KOPT-K1 (cell line): ENCODE measurements at regions not wholly inside any gene's neighbourhood (a gene's known extent, or its start where the extent isn't known, plus 50 kb on each side); places are given as distances from the start of the nearest gene placed in this dataset.

Experiments
- H3K27ac ChIP-seq: fragments of 200-600 bp; sonication (generic); 2 replicates; pipeline ENCODE4 v1.5.1; 2016; ENCODE audit warnings: antibody characterized with exemption, mild to moderate bottlenecking, low read depth, low read length; ENCODE audit not compliant: poor library complexity, severe bottlenecking
- H3K36me3 ChIP-seq: fragments of 200-600 bp; sonication (generic); 2 replicates; pipeline ENCODE4 v1.5.1; 2017; ENCODE audit warnings: antibody characterized with exemption, mild to moderate bottlenecking, low read length, moderate library complexity; ENCODE audit not compliant: insufficient read depth
- H3K9me3 ChIP-seq: fragments of 200-600 bp; sonication (generic); 2 replicates; pipeline ENCODE4 v1.5.1; 2017; ENCODE audit warnings: antibody characterized with exemption, low read length, mild to moderate bottlenecking; ENCODE audit not compliant: insufficient read depth, poor library complexity, severe bottlenecking

DNA sequence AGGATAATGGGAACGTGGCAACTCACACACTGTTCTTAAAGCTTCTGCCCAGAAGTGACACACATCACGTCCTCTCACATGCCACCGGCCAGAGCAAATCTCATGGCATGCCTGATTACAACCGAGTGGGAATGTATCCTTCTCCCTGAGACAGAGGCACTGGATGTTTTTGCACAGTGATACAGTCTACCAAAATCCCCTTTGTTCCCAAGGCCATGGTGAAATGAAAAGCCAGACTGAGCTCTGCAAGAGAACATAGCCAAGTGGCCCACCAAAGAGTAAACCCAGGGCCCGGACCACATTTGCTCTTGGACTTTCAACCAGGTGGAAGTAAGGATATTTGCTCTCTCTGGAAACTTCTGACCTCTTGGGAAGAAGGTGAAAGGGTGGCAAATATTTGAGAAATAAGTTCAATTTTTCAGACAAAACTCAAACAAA lies 186.2 kb upstream of the STT3B start:
- no peak overlapping the region for H3K27ac ChIP-seq
- no peaks in the 10 kb centered on the region for H3K36me3 ChIP-seq
- H3K9me3 ChIP-seq = peaks cover 25% of the 10 kb centered on the region

DNA sequence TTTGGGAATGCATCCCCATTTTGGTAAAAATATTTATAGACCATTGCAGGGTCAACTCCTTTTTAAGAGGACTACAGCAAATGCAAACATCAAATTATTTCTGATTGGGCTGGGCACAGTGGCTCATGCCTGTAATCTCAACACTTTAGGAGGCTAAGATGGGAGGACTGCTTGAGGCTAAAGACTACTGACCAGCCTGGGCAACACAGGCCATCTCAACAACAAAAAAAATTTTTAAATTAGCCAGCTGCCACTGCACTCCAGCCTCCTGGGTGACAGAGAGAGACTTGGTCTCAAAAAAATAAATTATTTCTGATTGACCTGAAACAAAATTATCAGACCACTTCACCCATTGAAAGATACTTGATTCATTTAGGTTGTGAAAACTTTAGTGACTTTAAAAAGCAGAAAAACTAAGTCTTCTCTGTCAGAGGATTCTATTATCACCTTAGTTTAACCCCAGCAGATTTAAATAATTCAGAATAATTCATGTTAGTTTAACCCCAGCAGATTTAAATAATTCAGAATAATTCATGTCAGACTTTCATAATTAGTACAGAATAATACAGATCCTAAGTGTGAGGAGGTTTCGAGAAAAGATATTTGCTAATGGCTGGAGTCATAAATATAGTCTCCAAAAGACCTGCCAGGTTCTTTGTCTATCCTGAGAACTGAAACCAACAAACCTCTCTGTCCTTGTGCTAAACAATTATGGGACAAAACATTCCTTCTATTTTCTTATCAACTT lies 183.6 kb upstream of the STT3B start:
- Histone ChIP-seq H3K27ac (no peak overlapping the region), H3K36me3 (no peaks in the 10 kb centered on the region), H3K9me3 (peaks cover 19% of the 10 kb centered on the region)

DNA sequence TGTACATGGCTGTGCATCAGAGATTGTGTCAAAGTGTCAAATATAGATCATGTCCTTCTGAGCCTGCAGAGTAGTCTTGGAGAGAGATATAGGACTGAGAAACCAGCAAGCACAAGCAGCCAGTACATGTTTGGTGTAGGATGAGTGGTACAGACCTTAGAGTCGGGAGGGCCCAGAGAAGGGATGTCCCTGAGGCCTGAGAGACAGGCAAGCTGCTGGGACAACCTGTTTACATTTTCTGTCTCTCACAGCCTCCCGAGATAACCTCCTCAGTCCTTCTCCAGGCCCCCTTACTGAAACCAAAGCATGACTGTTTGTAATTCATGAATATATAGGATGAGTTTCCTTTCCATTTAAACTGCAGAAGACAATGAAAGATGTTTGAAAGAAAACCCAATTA lies 182.4 kb upstream of the STT3B start:
- peaks cover 11% of the 10 kb centered on the region for H3K9me3 ChIP-seq
- no peak overlapping the region for H3K27ac ChIP-seq
- H3K36me3 ChIP-seq = no peaks in the 10 kb centered on the region

DNA sequence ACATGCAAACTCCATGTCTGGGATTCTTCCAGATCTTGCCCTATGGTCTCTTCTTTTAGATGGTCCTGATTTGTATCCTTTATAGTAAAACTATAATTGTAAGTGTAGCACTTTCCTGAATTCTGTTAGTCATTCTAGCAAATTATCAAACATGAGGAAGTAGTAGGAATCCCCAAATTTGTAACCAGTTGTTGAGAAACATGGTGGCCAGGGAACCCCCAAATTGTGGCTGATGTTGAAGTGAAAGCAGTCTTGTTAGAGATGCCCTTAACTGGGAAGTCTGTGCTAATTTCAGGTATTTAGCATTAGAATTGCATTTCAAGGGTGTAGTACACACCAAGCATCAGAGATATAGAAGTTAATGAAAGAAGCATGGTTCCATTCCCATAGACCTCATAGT lies 180.4 kb upstream of the STT3B start:
- Histone ChIP-seq H3K36me3 (no peaks in the 10 kb centered on the region), H3K27ac (no peak overlapping the region), H3K9me3 (peaks cover 17% of the 10 kb centered on the region)

DNA sequence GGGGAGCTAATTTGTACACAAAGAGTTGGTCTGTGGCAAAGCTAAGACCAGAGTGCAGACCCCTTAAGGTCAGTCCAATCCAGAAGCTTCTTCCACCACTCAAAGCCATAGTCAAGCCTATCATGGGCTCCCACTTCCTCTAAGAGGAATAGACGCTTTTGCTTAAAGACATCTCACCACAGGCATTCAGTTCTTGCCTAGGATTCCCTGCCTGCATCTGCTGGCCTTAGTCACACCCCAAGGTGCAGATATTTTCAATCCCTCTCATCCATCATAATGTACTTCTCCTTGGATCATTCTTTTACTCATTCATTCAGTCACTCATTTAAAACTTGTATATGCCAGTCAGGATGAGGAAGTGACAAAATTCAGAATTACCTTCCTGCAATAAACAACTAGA lies 179.6 kb upstream of the STT3B start:
- H3K9me3 ChIP-seq = peaks cover 17% of the 10 kb centered on the region
- H3K36me3 ChIP-seq = no peaks in the 10 kb centered on the region
- no peak overlapping the region for H3K27ac ChIP-seq

DNA sequence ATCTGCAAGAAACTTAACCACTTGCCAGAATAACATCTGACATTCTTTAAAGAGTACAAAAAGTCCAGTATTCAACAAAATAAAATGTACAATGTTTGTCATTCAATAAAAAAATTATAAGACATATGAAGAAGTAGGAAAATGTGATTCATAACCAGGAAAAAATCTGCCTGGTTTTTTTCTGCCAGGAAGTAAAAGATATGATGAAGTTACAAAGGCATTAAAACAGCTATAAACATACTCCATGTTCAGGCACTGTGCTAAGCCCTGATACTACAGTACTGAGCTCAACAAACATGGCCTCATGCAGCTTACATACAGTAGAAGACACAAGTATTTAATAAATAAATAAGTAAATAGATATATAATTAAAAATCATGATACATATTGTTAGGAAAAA lies 178.4 kb upstream of the STT3B start:
- Histone ChIP-seq H3K27ac (no peak overlapping the region), H3K36me3 (no peaks in the 10 kb centered on the region)

DNA sequence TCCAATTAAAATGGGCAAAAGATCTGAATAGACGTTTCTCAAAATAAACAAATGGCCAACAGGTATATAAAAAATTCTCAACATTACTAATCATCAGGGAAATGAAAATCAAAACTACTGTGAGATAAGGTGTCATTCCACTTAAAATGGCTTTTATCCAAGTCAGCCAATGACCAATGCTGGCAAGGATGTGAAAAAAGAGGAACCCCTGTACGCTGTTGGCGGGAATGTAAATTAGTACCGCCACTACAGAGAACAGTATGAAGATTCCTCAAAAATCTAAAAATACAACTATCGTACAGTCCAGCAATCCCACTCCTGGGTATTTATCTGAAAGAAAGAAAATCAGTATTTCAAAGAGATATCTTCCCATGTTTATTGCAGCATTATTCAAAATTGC lies 176.9 kb upstream of the STT3B start:
- Histone ChIP-seq H3K9me3 (peaks cover 20% of the 10 kb centered on the region), H3K36me3 (no peaks in the 10 kb centered on the region), H3K27ac (no peak overlapping the region)

More for the DNA sequence above, 178.4 kb upstream of the STT3B start:
- peaks cover 20% of the 10 kb centered on the region for H3K9me3 ChIP-seq

DNA sequence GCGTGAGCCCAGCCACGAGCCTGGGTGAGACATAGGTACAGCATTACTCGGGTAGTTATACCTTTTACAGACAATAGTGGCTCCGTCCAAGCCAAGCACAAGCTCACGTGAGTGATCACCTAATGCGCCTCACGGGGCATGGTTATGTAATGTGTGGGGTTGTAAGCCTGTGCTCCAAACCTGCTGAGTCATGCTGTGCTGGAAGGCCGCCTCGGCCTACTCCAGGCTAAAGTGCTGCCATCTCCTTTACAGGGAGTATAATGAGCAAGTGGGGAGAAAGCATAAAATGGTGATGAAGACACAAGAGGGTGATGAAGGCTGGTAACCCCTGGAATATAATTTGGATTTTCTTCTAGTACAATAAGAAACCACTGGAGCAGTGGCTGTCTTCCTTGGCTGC lies 175.8 kb upstream of the STT3B start:
- H3K36me3 ChIP-seq = no peaks in the 10 kb centered on the region
- H3K9me3 ChIP-seq = peaks cover 20% of the 10 kb centered on the region
- H3K27ac ChIP-seq = no peak overlapping the region

DNA sequence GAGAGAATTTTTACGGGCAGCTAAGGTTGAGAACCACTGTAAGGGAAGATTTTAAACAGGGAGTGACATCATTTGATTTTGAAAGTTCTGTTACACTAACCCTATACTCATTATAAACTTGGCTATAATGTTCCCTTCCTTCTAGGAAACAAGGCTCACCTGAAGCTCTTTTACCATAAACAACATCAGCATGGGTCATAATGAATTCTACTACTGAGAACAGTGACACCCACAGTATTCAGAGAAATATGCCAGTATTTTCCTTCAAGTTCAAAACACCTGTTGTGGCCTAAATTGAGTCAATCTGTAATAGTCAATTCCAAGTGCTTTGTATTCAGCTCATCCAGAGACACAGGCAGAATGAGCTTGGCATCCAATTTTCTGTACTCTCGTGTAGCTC lies 175.3 kb upstream of the STT3B start:
- H3K9me3 ChIP-seq = peaks cover 20% of the 10 kb centered on the region
- H3K36me3 ChIP-seq = no peaks in the 10 kb centered on the region
- no peak overlapping the region for H3K27ac ChIP-seq

DNA sequence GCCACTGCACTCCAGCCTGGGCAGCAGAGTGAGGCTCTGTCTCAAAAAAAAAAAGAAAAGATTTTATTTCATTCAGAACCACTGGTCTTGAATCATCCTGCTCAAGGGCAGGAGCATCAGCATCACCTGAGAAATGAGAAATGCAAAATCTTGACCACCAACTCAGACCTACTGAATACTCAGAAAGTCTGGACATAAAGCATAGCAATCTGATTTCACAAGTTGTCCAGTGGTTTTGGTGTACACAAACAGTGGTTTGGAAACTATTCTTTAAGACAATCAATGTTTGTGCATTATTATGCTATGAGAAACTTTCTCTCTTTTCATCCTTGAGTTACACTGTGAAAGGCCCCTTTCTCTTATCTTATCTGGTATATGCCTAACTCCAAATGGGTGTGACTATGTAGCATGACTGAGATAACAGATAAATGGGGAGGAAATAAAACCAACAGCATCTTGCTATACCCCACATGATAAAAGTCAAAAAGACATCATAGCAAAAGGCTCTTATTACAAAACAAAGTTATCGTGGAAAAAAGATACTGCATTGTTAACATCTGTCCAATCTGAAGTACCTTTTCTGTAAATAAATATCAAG lies 174.2 kb upstream of the STT3B start:
- H3K27ac ChIP-seq = no peak overlapping the region
- no peaks in the 10 kb centered on the region for H3K36me3 ChIP-seq
- H3K9me3 ChIP-seq = peaks cover 20% of the 10 kb centered on the region

DNA sequence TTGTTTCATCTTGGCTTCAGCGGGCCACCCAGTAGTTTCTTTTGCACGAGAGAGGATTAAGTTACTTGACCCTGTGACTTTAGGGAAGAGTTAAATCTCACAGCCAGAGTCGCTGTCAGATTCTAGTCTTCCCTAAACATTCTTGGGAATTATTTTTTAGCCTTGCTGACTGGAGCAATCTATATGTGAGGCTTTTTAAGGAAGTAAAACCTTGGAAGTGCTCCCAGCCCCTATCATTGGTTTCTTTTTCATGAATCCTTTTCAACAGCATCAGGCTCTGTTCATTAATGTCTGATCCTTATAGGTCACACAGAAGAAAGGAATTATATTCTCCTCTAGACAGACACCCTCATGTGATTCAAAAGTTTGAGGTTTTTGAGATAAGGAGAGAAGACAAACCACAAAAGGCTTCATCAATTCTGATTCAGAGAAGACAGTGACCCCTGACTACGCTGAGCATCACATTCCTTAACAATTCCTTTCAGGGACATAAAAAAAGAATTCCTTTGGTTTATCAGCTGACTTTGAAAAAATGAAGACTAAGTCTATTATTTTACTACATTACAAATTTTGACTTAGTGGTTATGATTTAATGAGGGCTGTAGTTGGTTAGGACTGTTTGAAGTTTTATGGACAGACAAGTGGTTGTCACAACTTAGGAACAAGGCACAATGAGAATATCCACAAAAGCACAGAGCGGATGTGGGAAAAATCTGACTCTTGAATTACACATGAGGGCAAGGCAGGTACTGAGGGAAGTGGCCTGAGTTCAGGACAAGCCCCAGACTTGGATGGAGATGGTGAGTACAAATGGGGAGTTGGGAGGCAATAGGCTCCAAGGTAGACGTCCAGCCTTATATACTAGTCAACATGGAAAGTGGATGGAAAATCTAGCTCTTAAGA lies 171.1 kb upstream of the STT3B start:
- H3K9me3 ChIP-seq = peaks cover 9% of the 10 kb centered on the region
- H3K27ac ChIP-seq = no peak overlapping the region

DNA sequence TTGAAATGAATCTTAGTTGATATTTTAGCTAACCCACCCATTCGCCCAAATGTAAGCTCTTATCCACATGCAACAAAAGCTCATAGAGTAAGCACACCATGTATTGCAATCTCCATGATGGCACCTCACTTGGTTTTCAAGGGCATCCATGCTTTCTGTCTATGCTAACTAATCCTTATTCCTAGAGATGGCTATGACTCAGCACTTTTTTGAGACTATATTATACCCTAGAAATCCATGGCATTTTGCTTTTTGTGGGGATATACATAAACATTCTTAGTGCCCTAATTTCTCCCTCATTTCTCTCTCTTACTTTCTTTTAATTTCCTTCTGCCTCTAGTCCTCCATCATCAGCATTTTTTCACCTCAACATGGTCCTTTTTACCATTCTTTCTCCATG lies 168.5 kb upstream of the STT3B start:
- H3K27ac ChIP-seq = no peak overlapping the region
- peaks cover 10% of the 10 kb centered on the region for H3K9me3 ChIP-seq
- no peaks in the 10 kb centered on the region for H3K36me3 ChIP-seq

More for the DNA sequence above, 171.1 kb upstream of the STT3B start:
- no peaks in the 10 kb centered on the region for H3K36me3 ChIP-seq

DNA sequence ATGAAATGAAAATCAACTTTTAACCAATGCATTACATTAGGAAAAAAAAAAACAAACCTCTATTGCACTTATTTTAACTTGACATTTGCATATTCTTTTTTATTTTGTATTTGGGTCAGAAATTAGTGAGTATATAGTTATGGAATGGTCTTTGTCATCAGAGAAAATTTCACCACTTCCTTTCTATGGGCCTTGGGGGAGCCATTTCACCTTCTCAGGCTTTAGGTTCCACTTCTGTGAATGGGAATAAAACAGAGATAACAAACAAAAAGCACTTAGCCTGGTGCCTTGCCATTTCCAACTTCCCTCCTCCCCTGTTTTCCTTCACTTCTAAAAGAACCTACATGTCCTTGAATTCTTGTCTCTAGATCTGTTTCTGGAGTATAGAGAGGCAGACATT lies 168.0 kb upstream of the STT3B start:
- no peaks in the 10 kb centered on the region for H3K36me3 ChIP-seq
- H3K9me3 ChIP-seq = peaks cover 10% of the 10 kb centered on the region
- H3K27ac ChIP-seq = peak overlapping the region; percentile 8

DNA sequence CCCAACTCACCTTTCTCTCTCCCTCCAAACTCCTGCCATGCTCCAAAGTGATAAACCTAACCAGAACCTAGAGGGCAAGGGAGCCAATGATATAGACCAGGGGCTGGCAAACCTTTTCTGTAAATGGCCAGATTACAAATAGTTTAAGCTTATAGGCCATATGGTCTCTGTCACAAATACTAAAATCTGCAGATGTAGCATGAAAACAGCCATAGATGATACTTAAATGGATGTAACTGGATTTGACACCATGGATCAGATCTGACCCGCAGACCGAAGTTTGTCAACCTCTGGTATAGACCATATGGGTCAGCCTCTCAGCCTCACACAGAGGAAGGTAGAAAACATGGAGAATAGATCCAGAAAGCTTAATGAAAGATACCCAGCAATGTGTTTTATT lies 165.2 kb upstream of the STT3B start:
- Histone ChIP-seq H3K27ac (no peak overlapping the region), H3K36me3 (no peaks in the 10 kb centered on the region), H3K9me3 (peaks cover 10% of the 10 kb centered on the region)

DNA sequence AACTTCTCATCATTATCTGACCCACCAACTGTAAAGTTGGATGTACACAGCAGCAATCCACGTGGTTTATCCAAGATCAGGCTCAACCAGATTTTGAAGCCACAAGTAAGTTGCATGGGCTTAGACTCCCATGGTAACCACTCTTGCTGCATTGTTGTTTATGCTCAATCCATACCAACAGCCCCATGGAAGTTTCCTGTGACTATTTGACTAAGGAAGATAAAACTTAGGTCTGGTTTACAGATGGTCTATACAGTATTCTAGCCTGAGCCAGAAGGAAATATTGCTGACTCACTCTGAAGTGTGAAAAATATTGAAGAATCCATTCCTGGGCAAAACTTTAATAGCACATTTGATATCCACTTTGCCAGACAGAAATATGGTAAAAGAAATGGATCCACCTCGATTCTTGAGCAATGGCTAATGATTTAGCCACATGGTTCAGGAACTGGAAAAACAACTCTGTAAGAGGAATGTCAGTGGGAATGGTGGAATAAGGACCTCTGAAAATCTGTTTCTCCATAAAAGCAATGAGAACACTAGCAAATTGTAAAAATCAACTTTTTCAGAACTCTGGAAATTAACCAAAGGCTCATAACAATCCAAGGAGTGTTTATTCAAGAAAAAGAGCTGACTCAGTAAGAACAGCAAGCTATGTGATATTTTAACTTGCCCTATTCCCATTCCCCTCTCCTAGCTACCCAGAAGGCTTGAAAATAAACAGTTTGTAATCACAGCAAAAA lies 162.9 kb upstream of the STT3B start:
- H3K27ac ChIP-seq = no peak overlapping the region
- no peaks in the 10 kb centered on the region for H3K36me3 ChIP-seq
- H3K9me3 ChIP-seq = peaks cover 10% of the 10 kb centered on the region
